NB4 (cell line): ENCODE measurements at regions not wholly inside any gene's neighbourhood (a gene's known extent, or its start where the extent isn't known, plus 50 kb on each side); places are given as distances from the start of the nearest gene placed in this dataset.
"Not testable (repeated sequence)": the region's sequence is repeated elsewhere in the genome, so short reads cannot be mapped to it uniquely, and the experiment has no call there.

ENCODE experiments used
- TF ChIP-seq, protein P1 (sequence below): IDR thresholded peaks from one replicate; pipeline ENCODE4 v1.5.1; 2012; ENCODE audit warnings: low read depth, low read length
- TF ChIP-seq, protein P2 (sequence below): IDR thresholded peaks from 2 replicates; pipeline ENCODE4 v1.6.1; 2011; ENCODE audit warnings: low read depth, low read length

DNA sequence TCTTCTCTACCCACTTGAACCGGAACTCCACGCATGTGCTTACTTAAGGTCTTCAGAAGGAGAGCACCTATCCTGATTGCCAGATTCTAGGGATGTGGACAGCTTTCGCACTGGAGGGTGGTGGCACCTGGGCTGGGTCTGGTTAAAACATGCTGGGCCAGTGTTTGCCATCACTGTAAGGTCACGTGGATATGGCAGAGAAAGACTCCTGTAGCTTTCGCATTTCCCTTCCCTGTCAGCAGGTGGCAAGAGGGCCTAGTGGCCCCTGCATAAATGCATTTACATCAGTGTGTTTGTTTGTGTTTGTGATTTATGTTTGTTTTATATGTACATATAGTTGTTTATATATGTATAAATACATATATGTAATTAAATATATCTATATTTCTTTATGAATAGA lies 192.5 kb downstream of the ANKRD36 start:
- TF ChIP-seq, protein P1, sequence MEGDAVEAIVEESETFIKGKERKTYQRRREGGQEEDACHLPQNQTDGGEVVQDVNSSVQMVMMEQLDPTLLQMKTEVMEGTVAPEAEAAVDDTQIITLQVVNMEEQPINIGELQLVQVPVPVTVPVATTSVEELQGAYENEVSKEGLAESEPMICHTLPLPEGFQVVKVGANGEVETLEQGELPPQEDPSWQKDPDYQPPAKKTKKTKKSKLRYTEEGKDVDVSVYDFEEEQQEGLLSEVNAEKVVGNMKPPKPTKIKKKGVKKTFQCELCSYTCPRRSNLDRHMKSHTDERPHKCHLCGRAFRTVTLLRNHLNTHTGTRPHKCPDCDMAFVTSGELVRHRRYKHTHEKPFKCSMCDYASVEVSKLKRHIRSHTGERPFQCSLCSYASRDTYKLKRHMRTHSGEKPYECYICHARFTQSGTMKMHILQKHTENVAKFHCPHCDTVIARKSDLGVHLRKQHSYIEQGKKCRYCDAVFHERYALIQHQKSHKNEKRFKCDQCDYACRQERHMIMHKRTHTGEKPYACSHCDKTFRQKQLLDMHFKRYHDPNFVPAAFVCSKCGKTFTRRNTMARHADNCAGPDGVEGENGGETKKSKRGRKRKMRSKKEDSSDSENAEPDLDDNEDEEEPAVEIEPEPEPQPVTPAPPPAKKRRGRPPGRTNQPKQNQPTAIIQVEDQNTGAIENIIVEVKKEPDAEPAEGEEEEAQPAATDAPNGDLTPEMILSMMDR: not testable (repeated sequence)
- TF ChIP-seq, protein P2, sequence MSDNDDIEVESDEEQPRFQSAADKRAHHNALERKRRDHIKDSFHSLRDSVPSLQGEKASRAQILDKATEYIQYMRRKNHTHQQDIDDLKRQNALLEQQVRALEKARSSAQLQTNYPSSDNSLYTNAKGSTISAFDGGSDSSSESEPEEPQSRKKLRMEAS: not testable (repeated sequence)
